Body of pancreas (tissue), 4 donors: ENCODE measurements at regions not wholly inside any gene's neighbourhood (a gene's known extent, or its start where the extent isn't known, plus 50 kb on each side); places are given as distances from the start of the nearest gene placed in this dataset.

Experiments
- ATAC-seq: fragments of 150-250 bp; one replicate; pipeline ENCODE4 v1.9.1; 2016
- DNase-seq, 4 donors: peaks; one replicate each; pipeline ENCODE4 v3.0.0-alpha.2; 2019
- H3K27ac ChIP-seq, 4 donors: fragments of 200-600 bp; sonication (generic); 1 replicate in 3 of 4; 2 replicates in 1 of 4; pipeline versions ENCODE4 v1.5.1 to v1.6.1; 2016 to 2019; ENCODE audit warnings: mild to moderate bottlenecking in 1 of 4, mixed read lengths in 1 of 4, moderate library complexity in 1 of 4
- H3K27me3 ChIP-seq, 2 donors: fragments of 200-600 bp; sonication (generic); one replicate each; pipeline ENCODE4 v1.6.0; 2016; ENCODE audit warnings: mild to moderate bottlenecking in 1 of 2
- H3K36me3 ChIP-seq, 2 donors: fragments of 200-600 bp; sonication (generic); replicated peaks in 1 of 2; 2 replicates each; pipeline ENCODE4 v1.5.1; 2016; ENCODE audit warnings: low read depth in 2 of 2; ENCODE audit not compliant: insufficient read depth in 1 of 2
- H3K4me1 ChIP-seq: fragments of 200-600 bp; sonication (generic); one replicate; pipeline ENCODE4 v1.6.0; 2016
- H3K4me3 ChIP-seq, 2 donors: fragments of 200-600 bp; sonication (generic); 1 replicate in 1 of 2; 2 replicates in 1 of 2; pipeline ENCODE4 v1.5.1; 2016 to 2019
- H3K9me3 ChIP-seq, 3 donors: fragments of 200-600 bp; sonication (generic); 1 replicate in 2 of 3; 2 replicates in 1 of 3; pipeline ENCODE4 v1.5.1; 2016
- POLR2A ChIP-seq, 3 donors: fragments of 450-650 bp; IDR thresholded peaks; one replicate each; pipeline ENCODE4 v1.6.1; 2016; ENCODE audit warnings: antibody characterized with exemption in 3 of 3, mild to moderate bottlenecking in 2 of 3
- WGBS, 2 donors: methylation state at CpG; one replicate each; pipeline ENCODE4 v1.1.5; 2017; 5-methylcytosine and 5-hydroxymethylcytosine counted together
- intact Hi-C: fragments of 100-400 bp; cut with DNase I; formaldehyde crosslinking; loops from one replicate; pipeline ENCODE4 v1.15.1; 2023
- TF ChIP-seq, protein P1 (sequence below), 7 experiments: fragments of 450-650 bp in 4 of 7; fragments of 200-600 bp in 3 of 7; sonication (generic) in 3 of 7; IDR thresholded peaks; one replicate each; pipeline ENCODE4 v1.5.1; 2016 to 2019; ENCODE audit warnings: antibody characterized with exemption in 7 of 7

DNA sequence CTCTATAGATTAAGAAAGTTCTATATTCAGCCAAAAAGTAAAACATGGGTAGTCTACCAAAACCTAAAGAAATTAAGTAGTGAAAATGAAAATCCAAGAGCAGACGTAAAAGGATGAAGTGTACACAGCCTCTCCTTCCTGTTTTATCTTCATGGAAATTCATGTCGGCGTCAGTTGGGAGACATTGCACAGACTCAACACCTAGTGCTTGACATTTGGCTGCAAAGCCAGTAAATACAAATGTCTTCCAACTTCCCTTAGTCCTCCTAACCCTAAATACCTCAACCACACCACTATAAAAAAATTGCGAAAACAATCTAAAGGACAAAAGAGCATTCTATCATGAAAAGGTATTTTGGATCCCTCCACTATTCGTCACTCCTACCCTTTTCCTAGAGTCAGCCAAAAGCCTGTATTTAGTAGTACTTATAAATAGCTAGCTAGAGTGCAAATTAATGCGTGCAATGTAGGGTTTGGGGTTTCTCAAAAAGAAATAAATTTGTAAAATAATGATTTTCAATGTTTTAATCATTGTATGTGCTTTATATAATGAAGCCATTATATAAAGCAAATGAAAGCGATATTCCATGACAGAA, 56.4 kb upstream of the TRPC4 start:
- H3K36me3 ChIP-seq: no peaks in the 10 kb centered on the region
- ATAC-seq (no peak), DNase-seq (no peak)
- intact Hi-C loops: no loop called here
- H3K9me3 ChIP-seq: no peaks in the 10 kb centered on the region
- no peaks in the 10 kb centered on the region for H3K4me1 ChIP-seq
- no peak overlapping the region for H3K27ac ChIP-seq
- TF ChIP-seq POLR2A (IDR thresholded peaks at IDR 0.05): no peak
- TF ChIP-seq, protein P1, sequence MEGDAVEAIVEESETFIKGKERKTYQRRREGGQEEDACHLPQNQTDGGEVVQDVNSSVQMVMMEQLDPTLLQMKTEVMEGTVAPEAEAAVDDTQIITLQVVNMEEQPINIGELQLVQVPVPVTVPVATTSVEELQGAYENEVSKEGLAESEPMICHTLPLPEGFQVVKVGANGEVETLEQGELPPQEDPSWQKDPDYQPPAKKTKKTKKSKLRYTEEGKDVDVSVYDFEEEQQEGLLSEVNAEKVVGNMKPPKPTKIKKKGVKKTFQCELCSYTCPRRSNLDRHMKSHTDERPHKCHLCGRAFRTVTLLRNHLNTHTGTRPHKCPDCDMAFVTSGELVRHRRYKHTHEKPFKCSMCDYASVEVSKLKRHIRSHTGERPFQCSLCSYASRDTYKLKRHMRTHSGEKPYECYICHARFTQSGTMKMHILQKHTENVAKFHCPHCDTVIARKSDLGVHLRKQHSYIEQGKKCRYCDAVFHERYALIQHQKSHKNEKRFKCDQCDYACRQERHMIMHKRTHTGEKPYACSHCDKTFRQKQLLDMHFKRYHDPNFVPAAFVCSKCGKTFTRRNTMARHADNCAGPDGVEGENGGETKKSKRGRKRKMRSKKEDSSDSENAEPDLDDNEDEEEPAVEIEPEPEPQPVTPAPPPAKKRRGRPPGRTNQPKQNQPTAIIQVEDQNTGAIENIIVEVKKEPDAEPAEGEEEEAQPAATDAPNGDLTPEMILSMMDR (IDR thresholded peaks at IDR 0.05): no peak
- H3K4me3 ChIP-seq: no peak overlapping the region
- no peaks in the 10 kb centered on the region for H3K27me3 ChIP-seq
- WGBS, 2 donors: 78 to 82% methylated on average over 7 of the region's 7 CpGs

DNA sequence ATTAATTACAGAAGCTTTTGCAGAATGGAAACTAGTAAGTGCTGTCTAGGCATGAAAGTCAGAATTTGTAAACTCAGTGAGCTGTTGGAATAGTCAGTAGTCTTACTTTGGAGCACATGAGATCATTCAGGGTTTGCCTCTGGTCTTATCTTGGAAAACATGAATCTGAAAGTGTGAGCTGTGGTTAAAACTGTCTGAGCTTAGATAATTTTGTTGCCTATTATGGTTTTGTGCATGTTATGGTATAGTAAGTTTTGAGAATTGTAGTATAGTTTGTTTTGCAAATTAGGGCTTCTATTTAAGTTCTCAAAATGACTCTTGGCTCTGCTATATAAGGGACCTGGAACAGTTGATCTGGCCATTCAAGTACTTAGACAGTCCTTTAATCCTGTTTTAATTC, 53.7 kb upstream of the TRPC4 start:
- Histone ChIP-seq H3K27me3 (no peaks in the 10 kb centered on the region), H3K9me3 (no peaks in the 10 kb centered on the region), H3K36me3 (no peaks in the 10 kb centered on the region), H3K4me3 (no peak overlapping the region), H3K4me1 (peaks cover 4% of the 10 kb centered on the region), H3K27ac (no peak overlapping the region)
- no peak for DNase-seq
- no peak for ATAC-seq
- TF ChIP-seq, protein P1 (IDR thresholded peaks at IDR 0.05): no peak
- no peak for TF ChIP-seq POLR2A (IDR thresholded peaks at IDR 0.05)
- intact Hi-C loops: no loop called here

DNA sequence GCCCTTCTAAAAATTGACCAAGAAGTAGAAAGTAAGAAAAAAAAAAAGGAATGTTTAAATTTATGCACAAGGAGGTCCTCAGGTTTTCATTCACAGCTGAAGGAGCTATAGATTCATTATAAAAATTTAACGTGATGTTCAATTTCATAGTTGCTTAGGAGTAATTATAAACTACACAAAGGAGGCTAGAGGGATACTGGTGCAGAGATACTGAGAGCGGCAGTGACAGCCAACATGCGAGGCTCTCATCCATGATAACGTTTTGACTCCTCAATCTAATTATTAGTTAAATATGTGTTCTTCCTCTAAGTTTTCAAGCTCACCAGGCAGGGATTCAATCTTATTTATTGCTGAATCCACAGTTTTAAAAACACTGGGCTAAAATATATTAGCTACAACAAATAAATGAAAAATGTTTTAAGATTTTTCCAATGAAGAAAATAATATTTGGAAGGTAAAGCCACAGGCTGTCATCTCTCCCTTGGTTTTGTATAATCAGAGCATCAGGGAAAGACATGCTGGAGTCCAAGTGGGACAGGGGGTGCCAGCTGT, 49.8 kb upstream of the TRPC4 start:
- no peak for ATAC-seq

More for the DNA sequence above, 49.8 kb upstream of the TRPC4 start:
- DNase-seq: no peak
- peaks cover 4% of the 10 kb centered on the region for H3K4me1 ChIP-seq
- no peaks in the 10 kb centered on the region for H3K9me3 ChIP-seq
- no peak for TF ChIP-seq POLR2A (IDR thresholded peaks at IDR 0.05)
- TF ChIP-seq, protein P1 (IDR thresholded peaks at IDR 0.05): no peak
- no peaks in the 10 kb centered on the region for H3K36me3 ChIP-seq
- H3K27me3 ChIP-seq: no peaks in the 10 kb centered on the region
- intact Hi-C loops: no loop called here
- WGBS, 2 donors: 50 to 59% methylated on average over 4 of the region's 4 CpGs
- H3K4me3 ChIP-seq: no peak overlapping the region
- no peak overlapping the region for H3K27ac ChIP-seq
